Gastroesophageal sphincter (tissue), 4 donors: ENCODE measurements at regions not wholly inside any gene's neighbourhood (a gene's known extent, or its start where the extent isn't known, plus 50 kb on each side); places are given as distances from the start of the nearest gene placed in this dataset.

Experiments used
- ATAC-seq: fragments of 150-250 bp; one replicate; pipeline ENCODE4 v1.9.1; 2016; ENCODE audit warnings: mild to moderate bottlenecking, moderate library complexity
- H3K27ac ChIP-seq, 4 donors: fragments of 200-600 bp; sonication (generic) in 3 of 4; 1 replicate in 3 of 4; 2 replicates in 1 of 4; pipeline ENCODE4 v1.5.1; 2016 to 2019
- H3K27me3 ChIP-seq: fragments of 200-600 bp; sonication (generic); one replicate; pipeline ENCODE4 v1.5.1; 2019
- H3K36me3 ChIP-seq, 2 donors: fragments of 200-600 bp; sonication (generic); one replicate each; pipeline ENCODE4 v1.5.1; 2019; ENCODE audit warnings: control low read depth in 1 of 2
- H3K4me1 ChIP-seq, 3 donors: fragments of 200-600 bp; sonication (generic); 1 replicate in 2 of 3; 2 replicates in 1 of 3; pipeline ENCODE4 v1.5.1; 2016 to 2019; ENCODE audit warnings: control low read depth in 2 of 3
- H3K4me3 ChIP-seq, 2 donors: fragments of 200-600 bp; sonication (generic); one replicate each; pipeline ENCODE4 v1.5.1; 2019; ENCODE audit warnings: mild to moderate bottlenecking in 1 of 2, moderate library complexity in 1 of 2
- H3K9me3 ChIP-seq, 3 donors: fragments of 200-600 bp; sonication (generic); one replicate each; pipeline ENCODE4 v1.5.1; 2017 to 2019; ENCODE audit warnings: control low read depth in 2 of 3
- CTCF ChIP-seq, 4 experiments: fragments of 200-600 bp in 2 of 4; fragments of 450-650 bp in 2 of 4; sonication (generic) in 1 of 4; IDR thresholded peaks; one replicate each; pipeline ENCODE4 v1.5.1; 2017 to 2019; ENCODE audit warnings: antibody characterized with exemption in 4 of 4, mild to moderate bottlenecking in 2 of 4, moderate library complexity in 2 of 4
- EP300 ChIP-seq: sonication (generic); formaldehyde crosslinking; IDR thresholded peaks from one replicate; pipeline ENCODE4 v1.6.1; 2017; ENCODE audit warnings: antibody characterized with exemption, mild to moderate bottlenecking
- POLR2A ChIP-seq, 2 donors: fragments of 450-650 bp; IDR thresholded peaks; one replicate each; pipeline ENCODE4 v1.6.1; 2017; ENCODE audit warnings: antibody characterized with exemption in 2 of 2, mild to moderate bottlenecking in 2 of 2, moderate library complexity in 1 of 2
- POLR2AphosphoS5 ChIP-seq: sonication (generic); formaldehyde crosslinking; IDR thresholded peaks from one replicate; pipeline ENCODE4 v1.6.1; 2017; ENCODE audit warnings: antibody characterized with exemption
- whole genome bisulfite sequencing, 2 donors: methylation state at CpG; one replicate each; pipeline ENCODE4 v1.1.5; 2018; ENCODE audit warnings: low coverage in 1 of 2; 5-methylcytosine and 5-hydroxymethylcytosine counted together

- no peak overlapping the region for H3K4me3 ChIP-seq
- H3K27ac ChIP-seq, result no peak overlapping the region
- no peak for TF ChIP-seq POLR2A (IDR thresholded peaks at IDR 0.05)
- TF ChIP-seq CTCF (IDR thresholded peaks at IDR 0.05), result no peak
- TF ChIP-seq POLR2AphosphoS5, result no peak
- TF ChIP-seq EP300, result no peak
- H3K27me3 ChIP-seq, result peaks cover 4% of the 10 kb centered on the region
- H3K9me3 ChIP-seq, result no peaks in the 10 kb centered on the region
- WGBS, 2 donors, result 86 to 95% methylated on average over 3 of the region's 3 CpGs
- no peak for ATAC-seq
- no peaks in the 10 kb centered on the region for H3K4me1 ChIP-seq
- H3K36me3 ChIP-seq, result no peaks in the 10 kb centered on the region
Observed at GRCh38 chr2:59997371-59997770, 556.1 kb downstream of the BCL11A start.

DNA sequence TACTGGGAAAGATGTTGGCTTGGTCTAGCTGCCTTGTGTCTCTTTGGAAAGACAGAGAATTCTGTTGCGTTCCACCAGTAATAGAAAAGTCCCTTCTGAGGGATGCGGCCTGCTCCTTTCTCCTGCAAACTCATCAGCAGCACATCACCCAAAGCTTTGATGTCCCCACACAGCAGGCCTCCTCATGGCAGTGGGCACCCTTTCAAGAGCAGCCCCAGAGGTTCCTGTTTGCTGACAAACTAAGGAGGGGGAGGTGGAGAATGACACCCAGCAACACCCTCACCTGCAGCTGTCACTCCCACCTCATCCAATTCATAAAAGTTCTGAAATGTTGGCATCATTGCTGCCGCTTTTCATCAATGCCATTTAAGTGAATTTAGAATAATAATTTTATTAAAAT lies 556.6 kb downstream of the BCL11A start:
- Histone ChIP-seq H3K36me3 (no peaks in the 10 kb centered on the region), H3K4me3 (no peak overlapping the region), H3K9me3 (no peaks in the 10 kb centered on the region), H3K4me1 (no peaks in the 10 kb centered on the region), H3K27ac (no peak overlapping the region), H3K27me3 (peaks cover 4% of the 10 kb centered on the region)
- no peak for ATAC-seq
- TF ChIP-seq POLR2A (IDR thresholded peaks at IDR 0.05), result no peak
- TF ChIP-seq EP300, result no peak
- TF ChIP-seq POLR2AphosphoS5, result no peak
- no peak for TF ChIP-seq CTCF (IDR thresholded peaks at IDR 0.05)
- 96 to 100% methylated on average over 1 to 3 of the region's 3 CpGs for WGBS, 2 donors

GRCh38 chr2:59993726-59994125 lies 559.7 kb downstream of the BCL11A start:
- no peak overlapping the region for H3K27ac ChIP-seq
- H3K27me3 ChIP-seq, result peaks cover 4% of the 10 kb centered on the region
- no peak for TF ChIP-seq CTCF (IDR thresholded peaks at IDR 0.05)
- TF ChIP-seq EP300, result no peak
- no peak for TF ChIP-seq POLR2AphosphoS5
- TF ChIP-seq POLR2A (IDR thresholded peaks at IDR 0.05), result no peak
- H3K9me3 ChIP-seq, result no peaks in the 10 kb centered on the region
- whole genome bisulfite sequencing, 2 donors, result 67 to 81% methylated on average over 2 of the region's 2 CpGs
- H3K4me1 ChIP-seq, result no peaks in the 10 kb centered on the region
- no peak for ATAC-seq
- H3K36me3 ChIP-seq, result no peaks in the 10 kb centered on the region
- H3K4me3 ChIP-seq, result no peak overlapping the region

GRCh38 chr2:59988341-59988740 lies 565.1 kb downstream of the BCL11A start:
- Histone ChIP-seq H3K4me1 (no peaks in the 10 kb centered on the region), H3K36me3 (no peaks in the 10 kb centered on the region), H3K4me3 (no peak overlapping the region), H3K27ac (no peak overlapping the region), H3K27me3 (no peaks in the 10 kb centered on the region), H3K9me3 (no peaks in the 10 kb centered on the region)
- TF ChIP-seq EP300 (no peak), POLR2A (IDR thresholded peaks at IDR 0.05) (no peak), CTCF (IDR thresholded peaks at IDR 0.05) (no peak)
- ATAC-seq, result no peak

GRCh38 chr2:59986511-59986910 lies 566.9 kb downstream of the BCL11A start:
- H3K4me1 ChIP-seq, result no peaks in the 10 kb centered on the region
- no peak for ATAC-seq
- no peak overlapping the region for H3K4me3 ChIP-seq
- no peak for TF ChIP-seq POLR2A (IDR thresholded peaks at IDR 0.05)
- no peak for TF ChIP-seq POLR2AphosphoS5
- no peak for TF ChIP-seq CTCF (IDR thresholded peaks at IDR 0.05)
- no peak for TF ChIP-seq EP300
- 51 to 87% methylated on average over 4 of the region's 4 CpGs for WGBS, 2 donors
- H3K9me3 ChIP-seq, result no peaks in the 10 kb centered on the region
- no peaks in the 10 kb centered on the region for H3K36me3 ChIP-seq
- H3K27ac ChIP-seq, result no peak overlapping the region
- H3K27me3 ChIP-seq, result no peaks in the 10 kb centered on the region
